ENCODE measurements at regions not wholly inside any gene's neighbourhood (a gene's known extent, or its start where the extent isn't known, plus 50 kb on each side); places are given as distances from the start of the nearest gene placed in this dataset.

DNA sequence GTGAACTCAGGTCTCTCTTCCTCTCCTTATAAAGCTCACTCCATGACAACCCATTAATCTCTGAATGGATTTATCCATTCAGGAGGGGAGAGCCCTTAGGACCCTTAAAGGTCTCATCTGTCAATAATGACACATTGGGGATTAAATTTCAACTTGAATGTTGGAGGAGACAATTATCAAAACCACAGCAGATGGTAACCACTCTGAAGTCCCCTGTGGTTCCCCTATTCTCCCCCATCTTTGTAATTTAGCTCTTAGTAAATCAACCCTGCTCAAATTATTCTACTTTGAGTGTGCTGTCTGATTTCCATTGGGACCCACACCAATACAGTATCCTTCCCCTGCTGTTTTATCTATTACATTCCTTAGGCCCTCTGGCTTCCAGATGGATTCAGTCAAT, 72.0 kb upstream of the RAI14 start:
- Histone ChIP-seq H3K27ac (ENCODE audit: low read depth, low read length) (no peak overlapping the region), H3K4me3 (ENCODE audit: low read length) (no peak overlapping the region), H3K9ac (ENCODE audit: extremely low read depth, low read length, poor library complexity, severe bottlenecking) (no peak overlapping the region), H3K36me3 (ENCODE audit: control insufficient read depth, insufficient read depth, low read length) (no peaks in the 10 kb centered on the region), H3K9me3 (ENCODE audit: control insufficient read depth, low read length) (no peaks in the 10 kb centered on the region), H3K4me1 (ENCODE audit: control insufficient read depth, insufficient read depth, low read length) (peaks cover 3% of the 10 kb centered on the region), H3K27me3 (ENCODE audit: control insufficient read depth, insufficient read depth, low read length, poor library complexity, severe bottlenecking) (no peaks in the 10 kb centered on the region)
- TF ChIP-seq, protein P1, sequence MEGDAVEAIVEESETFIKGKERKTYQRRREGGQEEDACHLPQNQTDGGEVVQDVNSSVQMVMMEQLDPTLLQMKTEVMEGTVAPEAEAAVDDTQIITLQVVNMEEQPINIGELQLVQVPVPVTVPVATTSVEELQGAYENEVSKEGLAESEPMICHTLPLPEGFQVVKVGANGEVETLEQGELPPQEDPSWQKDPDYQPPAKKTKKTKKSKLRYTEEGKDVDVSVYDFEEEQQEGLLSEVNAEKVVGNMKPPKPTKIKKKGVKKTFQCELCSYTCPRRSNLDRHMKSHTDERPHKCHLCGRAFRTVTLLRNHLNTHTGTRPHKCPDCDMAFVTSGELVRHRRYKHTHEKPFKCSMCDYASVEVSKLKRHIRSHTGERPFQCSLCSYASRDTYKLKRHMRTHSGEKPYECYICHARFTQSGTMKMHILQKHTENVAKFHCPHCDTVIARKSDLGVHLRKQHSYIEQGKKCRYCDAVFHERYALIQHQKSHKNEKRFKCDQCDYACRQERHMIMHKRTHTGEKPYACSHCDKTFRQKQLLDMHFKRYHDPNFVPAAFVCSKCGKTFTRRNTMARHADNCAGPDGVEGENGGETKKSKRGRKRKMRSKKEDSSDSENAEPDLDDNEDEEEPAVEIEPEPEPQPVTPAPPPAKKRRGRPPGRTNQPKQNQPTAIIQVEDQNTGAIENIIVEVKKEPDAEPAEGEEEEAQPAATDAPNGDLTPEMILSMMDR (conservative IDR thresholded peaks at IDR 0.05): no peak
- Mint-ChIP-seq H3K27ac (no peak overlapping the region), H3K9me3 (peaks cover under 1% of the 10 kb centered on the region), H3K27me3 (ENCODE audit: insufficient read depth) (no peaks in the 10 kb centered on the region), H3K36me3 (ENCODE audit: low read depth) (no peaks in the 10 kb centered on the region), H3K4me3 (no peak overlapping the region), H3K4me1 (peaks cover 27% of the 10 kb centered on the region)
- DNase-seq: no peak

GRCh38 chr5:34585601-34586104, 70.5 kb upstream of the RAI14 start:
- Histone ChIP-seq H3K9ac (ENCODE audit: extremely low read depth, low read length, poor library complexity, severe bottlenecking) (no peak overlapping the region), H3K4me3 (ENCODE audit: low read length) (no peak overlapping the region), H3K36me3 (ENCODE audit: control insufficient read depth, insufficient read depth, low read length) (no peaks in the 10 kb centered on the region), H3K27ac (ENCODE audit: low read depth, low read length) (no peak overlapping the region), H3K27me3 (ENCODE audit: control insufficient read depth, insufficient read depth, low read length, poor library complexity, severe bottlenecking) (no peaks in the 10 kb centered on the region), H3K9me3 (ENCODE audit: control insufficient read depth, low read length) (no peaks in the 10 kb centered on the region), H3K4me1 (ENCODE audit: control insufficient read depth, insufficient read depth, low read length) (peaks cover 3% of the 10 kb centered on the region)
- TF ChIP-seq, protein P1 (conservative IDR thresholded peaks at IDR 0.05): no peak
- H3K4me1 Mint-ChIP-seq: peaks cover 27% of the 10 kb centered on the region
- H3K36me3 Mint-ChIP-seq (ENCODE audit: low read depth): no peaks in the 10 kb centered on the region
- DNase-seq: no peak
- no peak overlapping the region for H3K4me3 Mint-ChIP-seq
- H3K27ac Mint-ChIP-seq: no peak overlapping the region
- no peaks in the 10 kb centered on the region for H3K27me3 Mint-ChIP-seq (ENCODE audit: insufficient read depth)
- no peaks in the 10 kb centered on the region for H3K9me3 Mint-ChIP-seq
- WGBS, 2 experiments (ENCODE audit: insufficient coverage in 1 of 2, insufficient read length in 1 of 2): 93 to 97% methylated on average over 4 to 5 of the region's 5 CpGs

DNA sequence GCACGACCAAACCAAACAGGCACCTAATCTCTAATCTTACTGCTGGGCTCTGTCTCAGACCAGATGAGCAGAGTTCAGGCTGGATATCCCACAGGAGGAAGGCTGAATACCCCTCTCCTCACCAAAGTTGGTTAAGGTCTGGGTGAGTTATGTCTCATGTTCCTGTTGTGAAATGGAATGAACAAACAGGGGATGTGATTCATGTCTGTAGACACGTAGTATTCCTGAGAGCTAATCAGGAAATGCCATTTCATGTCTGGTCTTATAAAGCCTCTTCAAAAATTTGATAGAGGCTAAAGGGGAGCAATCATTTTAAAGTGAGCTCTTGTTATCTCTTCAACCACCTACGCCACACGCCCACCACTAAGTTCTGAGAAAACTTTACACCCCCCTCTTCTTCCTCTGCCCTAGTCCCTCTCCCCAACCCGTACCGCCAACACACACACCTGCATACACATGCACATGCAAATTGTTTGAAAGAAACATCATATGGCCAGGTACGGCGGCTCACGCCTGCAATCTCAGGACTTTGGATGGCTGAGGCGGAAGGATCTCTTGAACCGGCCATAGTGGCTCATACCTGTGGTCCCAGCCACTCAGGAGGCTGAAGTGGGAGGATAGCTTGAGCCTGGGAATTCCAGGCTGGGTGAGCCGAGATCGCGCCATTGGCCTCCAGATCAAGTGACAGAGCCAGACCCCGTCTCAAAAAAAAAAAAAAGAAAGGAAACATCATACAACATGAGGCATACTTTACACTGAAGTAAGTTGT, 69.8 kb upstream of the RAI14 start:
- Mint-ChIP-seq H3K27me3 (ENCODE audit: insufficient read depth) (no peaks in the 10 kb centered on the region), H3K9me3 (no peaks in the 10 kb centered on the region), H3K27ac (no peak overlapping the region), H3K36me3 (ENCODE audit: low read depth) (no peaks in the 10 kb centered on the region), H3K4me3 (no peak overlapping the region), H3K4me1 (peaks cover 27% of the 10 kb centered on the region)
- TF ChIP-seq, protein P1 (conservative IDR thresholded peaks at IDR 0.05): no peak
- WGBS, 2 experiments (ENCODE audit: insufficient coverage in 1 of 2, insufficient read length in 1 of 2): 90 to 93% methylated on average over 6 to 15 of the region's 15 CpGs
- Histone ChIP-seq H3K27me3 (ENCODE audit: control insufficient read depth, insufficient read depth, low read length, poor library complexity, severe bottlenecking) (no peaks in the 10 kb centered on the region), H3K9me3 (ENCODE audit: control insufficient read depth, low read length) (no peaks in the 10 kb centered on the region), H3K4me3 (ENCODE audit: low read length) (no peak overlapping the region), H3K9ac (ENCODE audit: extremely low read depth, low read length, poor library complexity, severe bottlenecking) (no peak overlapping the region), H3K4me1 (ENCODE audit: control insufficient read depth, insufficient read depth, low read length) (peaks cover 3% of the 10 kb centered on the region), H3K27ac (ENCODE audit: low read depth, low read length) (no peak overlapping the region), H3K36me3 (ENCODE audit: control insufficient read depth, insufficient read depth, low read length) (no peaks in the 10 kb centered on the region)
- DNase-seq: no peak

Measured in endodermal cell (in vitro differentiated cells).